C4-2B (cell line): ENCODE measurements at regions not wholly inside any gene's neighbourhood (a gene's known extent, or its start where the extent isn't known, plus 50 kb on each side); places are given as distances from the start of the nearest gene placed in this dataset.

ENCODE experiments used
- H3K27ac ChIP-seq: fragments of 450-650 bp; 2 replicates; pipeline ENCODE4 v1.5.1; 2017
- CTCF ChIP-seq: fragments of 450-650 bp; conservative IDR thresholded peaks from 2 replicates; pipeline ENCODE4 v1.5.1; 2017; ENCODE audit warnings: mild to moderate bottlenecking
- ZFX ChIP-seq: fragments of 450-650 bp; IDR thresholded peaks from 2 replicates; pipeline ENCODE4 v1.6.1; 2017

GRCh38 chr7:26993816-26994810 is 101.7 kb downstream of the HOXA1 start:
- TF ChIP-seq CTCF, result no peak
- TF ChIP-seq ZFX, result no peak
- H3K27ac ChIP-seq, result no peak overlapping the region; the same call in 1 of the 2 replicates

GRCh38 chr7:26992670-26993069 is 103.1 kb downstream of the HOXA1 start:
- H3K27ac ChIP-seq, result no peak overlapping the region
- no peak for TF ChIP-seq CTCF
- no peak for TF ChIP-seq ZFX

- no peak overlapping the region for H3K27ac ChIP-seq
- TF ChIP-seq CTCF, result no peak
These were observed 104.0 kb downstream of the HOXA1 start for GRCh38 chr7:26991796-26992195.

GRCh38 chr7:26989897-26990670 is 105.7 kb downstream of the HOXA1 start:
- H3K27ac ChIP-seq, result no peak overlapping the region
- TF ChIP-seq ZFX (no peak), CTCF (no peak)

- H3K27ac ChIP-seq, result no peak overlapping the region
- TF ChIP-seq CTCF (no peak), ZFX (no peak)
These were observed 106.9 kb downstream of the HOXA1 start for GRCh38 chr7:26988836-26989374.

- H3K27ac ChIP-seq, result no peak overlapping the region
- no peak for TF ChIP-seq ZFX
- TF ChIP-seq CTCF, result no peak
These were observed 108.5 kb downstream of the HOXA1 start for GRCh38 chr7:26987338-26987737.
